BE2C (cell line): ENCODE measurements at regions not wholly inside any gene's neighbourhood (a gene's known extent, or its start where the extent isn't known, plus 50 kb on each side); places are given as distances from the start of the nearest gene placed in this dataset.

ENCODE experiments used
- DNase-seq: peaks from one replicate; pipeline ENCODE4 v3.0.0-alpha.2; 2020
- H3K27me3 ChIP-seq: fragments of 250-450 bp; sonication (Bioruptor Pico); 2 replicates; pipeline ENCODE4 v1.5.1; 2020; ENCODE audit warnings: mild to moderate bottlenecking
- H3K36me3 ChIP-seq: fragments of 250-450 bp; sonication (Bioruptor Pico); 2 replicates; pipeline ENCODE4 v1.5.1; 2020; ENCODE audit warnings: mild to moderate bottlenecking
- H3K4me1 ChIP-seq: fragments of 250-450 bp; sonication (Bioruptor Pico); 2 replicates; pipeline ENCODE4 v1.5.1; 2020
- H3K4me3 ChIP-seq: 2 replicates; pipeline ENCODE4 v1.5.1; 2011; ENCODE audit warnings: low read depth, low read length
- H3K9me3 ChIP-seq: fragments of 250-450 bp; sonication (Bioruptor Pico); 2 replicates; pipeline ENCODE4 v1.5.1; 2020
- CTCF ChIP-seq: IDR thresholded peaks from 2 replicates; pipeline ENCODE4 v1.5.1; 2012; ENCODE audit warnings: mild to moderate bottlenecking, low read depth, low read length

GRCh38 chr5:3024126-3024525 lies 272.6 kb upstream of the IRX2 start:
- TF ChIP-seq CTCF: no peak
- Histone ChIP-seq H3K4me3 (no peak overlapping the region), H3K27me3 (no peaks in the 10 kb centered on the region), H3K9me3 (peaks cover 4% of the 10 kb centered on the region; the same call in 1 of the 2 replicates), H3K36me3 (no peaks in the 10 kb centered on the region), H3K4me1 (no peaks in the 10 kb centered on the region)
- no peak for DNase-seq

GRCh38 chr5:3023656-3024055 lies 272.2 kb upstream of the IRX2 start:
- Histone ChIP-seq H3K4me3 (no peak overlapping the region), H3K36me3 (no peaks in the 10 kb centered on the region), H3K4me1 (no peaks in the 10 kb centered on the region), H3K9me3 (peaks cover 4% of the 10 kb centered on the region; the same call in 1 of the 2 replicates), H3K27me3 (no peaks in the 10 kb centered on the region)
- DNase-seq: no peak
- TF ChIP-seq CTCF: no peak

GRCh38 chr5:3022665-3023064 lies 271.2 kb upstream of the IRX2 start:
- Histone ChIP-seq H3K4me1 (no peaks in the 10 kb centered on the region), H3K4me3 (no peak overlapping the region), H3K36me3 (no peaks in the 10 kb centered on the region), H3K27me3 (no peaks in the 10 kb centered on the region), H3K9me3 (peaks cover 4% of the 10 kb centered on the region; the same call in 1 of the 2 replicates)
- DNase-seq: no peak
- TF ChIP-seq CTCF: no peak

GRCh38 chr5:3020426-3020825 lies 268.9 kb upstream of the IRX2 start:
- H3K36me3 ChIP-seq: no peaks in the 10 kb centered on the region
- DNase-seq: no peak
- no peaks in the 10 kb centered on the region for H3K4me1 ChIP-seq
- H3K4me3 ChIP-seq: no peak overlapping the region
- H3K9me3 ChIP-seq: no peaks in the 10 kb centered on the region; the same call in 1 of the 2 replicates
- no peak for TF ChIP-seq CTCF
- no peaks in the 10 kb centered on the region for H3K27me3 ChIP-seq

- Histone ChIP-seq H3K9me3 (no peaks in the 10 kb centered on the region; the same call in 1 of the 2 replicates), H3K36me3 (no peaks in the 10 kb centered on the region), H3K4me1 (no peaks in the 10 kb centered on the region), H3K27me3 (no peaks in the 10 kb centered on the region), H3K4me3 (no peak overlapping the region)
- TF ChIP-seq CTCF: no peak
- no peak for DNase-seq
Observed at GRCh38 chr5:3019045-3019444, 267.6 kb upstream of the IRX2 start.

- Histone ChIP-seq H3K27me3 (no peaks in the 10 kb centered on the region), H3K4me3 (no peak overlapping the region), H3K4me1 (no peaks in the 10 kb centered on the region), H3K36me3 (no peaks in the 10 kb centered on the region), H3K9me3 (no peaks in the 10 kb centered on the region; the same call in 1 of the 2 replicates)
- no peak for TF ChIP-seq CTCF
- no peak for DNase-seq
Observed at GRCh38 chr5:3011764-3012017, 260.2 kb upstream of the IRX2 start.
